Muscle of leg (tissue), 3 donors: ENCODE measurements at regions not wholly inside any gene's neighbourhood (a gene's known extent, or its start where the extent isn't known, plus 50 kb on each side); places are given as distances from the start of the nearest gene placed in this dataset.

ENCODE experiments used
- DNase-seq: peaks from one replicate; pipeline ENCODE4 v3.0.0; 2013
- H3K27ac ChIP-seq: one replicate; pipeline ENCODE4 v1.5.1; 2013; ENCODE audit warnings: mild to moderate bottlenecking, low read length, control low read depth
- H3K27me3 ChIP-seq: one replicate; pipeline ENCODE4 v1.6.1; 2013; ENCODE audit warnings: low read length; ENCODE audit not compliant: control insufficient read depth, insufficient read depth
- H3K36me3 ChIP-seq: one replicate; pipeline ENCODE4 v1.6.1; 2013; ENCODE audit warnings: low read length; ENCODE audit not compliant: control insufficient read depth, insufficient read depth
- H3K4me1 ChIP-seq: one replicate; pipeline ENCODE4 v1.6.1; 2013; ENCODE audit warnings: low read length; ENCODE audit not compliant: control insufficient read depth, insufficient read depth
- H3K4me3 ChIP-seq: one replicate; pipeline ENCODE4 v1.5.1; 2013; ENCODE audit warnings: low read length, control low read depth
- H3K9me3 ChIP-seq: replicated peaks from 2 replicates; pipeline ENCODE4 v1.6.1; 2013; ENCODE audit warnings: low read depth, low read length; ENCODE audit not compliant: control insufficient read depth
- WGBS: methylation state at CpG from one replicate; pipeline ENCODE4 v1.1.5; 2013; ENCODE audit warnings: missing lambda C conversion rate; ENCODE audit not compliant: insufficient coverage; 5-methylcytosine and 5-hydroxymethylcytosine counted together

GRCh38 chr3:35498506-35499210, 140.7 kb upstream of the ARPP21 start:
- H3K9me3 ChIP-seq, result no peaks in the 10 kb centered on the region
- no peak for DNase-seq
- H3K4me3 ChIP-seq, result no peak overlapping the region
- WGBS, result 65% methylated on average over 2 of the region's 4 CpGs
- no peak overlapping the region for H3K27ac ChIP-seq
- H3K27me3 ChIP-seq, result no peaks in the 10 kb centered on the region
- H3K36me3 ChIP-seq, result no peaks in the 10 kb centered on the region
- H3K4me1 ChIP-seq, result peaks cover 11% of the 10 kb centered on the region

- Histone ChIP-seq H3K36me3 (no peaks in the 10 kb centered on the region), H3K4me1 (peaks cover 16% of the 10 kb centered on the region), H3K9me3 (no peaks in the 10 kb centered on the region), H3K4me3 (no peak overlapping the region), H3K27me3 (no peaks in the 10 kb centered on the region), H3K27ac (peak overlapping the region; percentile 26)
- 54% methylated on average over 2 of the region's 3 CpGs for WGBS
- peak; percentile 74 for DNase-seq
Measured at GRCh38 chr3:35500641-35501350, 138.5 kb upstream of the ARPP21 start.

DNA sequence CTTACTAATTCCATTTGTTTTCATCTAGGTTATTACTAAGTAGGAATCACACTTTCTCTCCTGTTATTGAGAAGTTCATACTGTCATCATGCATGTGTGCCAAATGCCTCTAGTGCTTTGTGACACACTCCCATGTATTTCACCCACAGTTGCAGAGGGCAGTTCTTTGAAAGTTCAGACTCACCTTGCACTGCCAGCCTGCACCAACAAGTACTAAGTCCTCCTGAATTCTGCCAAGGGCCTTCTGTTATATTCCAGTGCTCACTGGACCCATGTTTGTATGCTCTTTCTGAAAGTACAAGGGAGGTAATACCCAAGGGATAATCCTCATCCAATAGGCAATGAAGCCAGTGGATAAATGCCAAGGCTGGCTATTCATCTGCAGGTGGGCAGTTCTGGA, 136.6 kb upstream of the ARPP21 start:
- Histone ChIP-seq H3K9me3 (no peaks in the 10 kb centered on the region), H3K36me3 (no peaks in the 10 kb centered on the region), H3K4me3 (no peak overlapping the region), H3K4me1 (peaks cover 16% of the 10 kb centered on the region), H3K27ac (no peak overlapping the region), H3K27me3 (no peaks in the 10 kb centered on the region)
- DNase-seq, result no peak

- DNase-seq, result peak; percentile 86
- Histone ChIP-seq H3K4me1 (peaks cover 16% of the 10 kb centered on the region), H3K4me3 (no peak overlapping the region), H3K27ac (peak overlapping the region; percentile 77), H3K36me3 (no peaks in the 10 kb centered on the region), H3K27me3 (no peaks in the 10 kb centered on the region), H3K9me3 (no peaks in the 10 kb centered on the region)
- WGBS, result 24% methylated on average over 6 of the region's 7 CpGs
Measured at GRCh38 chr3:35505181-35505580, 134.1 kb upstream of the ARPP21 start.

GRCh38 chr3:35505772-35506171, 133.6 kb upstream of the ARPP21 start:
- Histone ChIP-seq H3K36me3 (no peaks in the 10 kb centered on the region), H3K9me3 (no peaks in the 10 kb centered on the region), H3K4me1 (peaks cover 16% of the 10 kb centered on the region), H3K27me3 (no peaks in the 10 kb centered on the region), H3K4me3 (no peak overlapping the region), H3K27ac (peak overlapping the region; percentile 77)
- 100% methylated on average over 1 of the region's 3 CpGs for WGBS
- no peak for DNase-seq

DNA sequence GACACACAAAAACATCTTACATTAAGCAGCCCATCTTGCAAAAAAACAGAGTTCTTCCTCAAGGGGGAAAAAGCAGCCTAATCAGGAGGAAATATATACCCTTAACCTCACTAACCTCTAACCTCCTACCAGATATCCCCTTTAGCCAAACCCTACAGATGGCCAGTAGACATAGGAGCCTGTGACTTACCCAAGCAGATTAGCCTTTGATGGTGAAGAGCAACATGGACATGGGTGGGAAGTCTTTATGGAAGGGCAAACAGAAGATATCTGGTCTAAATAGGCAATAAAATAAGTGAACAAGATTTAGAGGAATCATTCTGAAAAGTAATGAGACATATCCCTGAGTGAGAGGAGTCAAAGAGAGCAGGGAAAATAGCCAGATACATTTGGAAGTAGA, 119.4 kb upstream of the ARPP21 start:
- Histone ChIP-seq H3K36me3 (no peaks in the 10 kb centered on the region), H3K27me3 (no peaks in the 10 kb centered on the region), H3K4me1 (no peaks in the 10 kb centered on the region), H3K27ac (no peak overlapping the region), H3K4me3 (no peak overlapping the region), H3K9me3 (no peaks in the 10 kb centered on the region)
- no peak for DNase-seq

- 83% methylated on average over 1 of the region's 3 CpGs for WGBS
- Histone ChIP-seq H3K27me3 (no peaks in the 10 kb centered on the region), H3K4me1 (no peaks in the 10 kb centered on the region), H3K4me3 (no peak overlapping the region), H3K27ac (no peak overlapping the region), H3K36me3 (no peaks in the 10 kb centered on the region), H3K9me3 (no peaks in the 10 kb centered on the region)
- DNase-seq, result no peak
Measured at GRCh38 chr3:35521196-35521595, 118.1 kb upstream of the ARPP21 start.

DNA sequence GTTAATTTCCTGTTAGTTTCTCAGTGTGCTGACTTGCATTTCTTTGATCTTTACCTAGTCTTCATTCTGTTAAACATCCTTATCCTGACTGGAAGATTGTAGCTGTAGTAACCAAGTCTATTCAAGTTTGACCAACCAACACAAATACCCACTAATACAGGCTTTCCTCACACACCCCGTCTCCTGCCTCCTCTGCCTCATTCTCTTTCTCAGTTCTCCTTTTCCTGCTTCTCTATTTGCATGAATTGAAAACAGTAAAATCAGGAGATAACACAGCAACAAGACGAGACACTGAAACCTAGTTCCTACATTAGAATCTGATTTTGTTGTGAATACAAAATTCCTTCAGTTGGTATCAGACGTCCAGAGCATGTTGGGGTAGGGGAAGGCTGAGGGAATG, 116.9 kb upstream of the ARPP21 start:
- H3K36me3 ChIP-seq, result no peaks in the 10 kb centered on the region
- no peaks in the 10 kb centered on the region for H3K9me3 ChIP-seq
- H3K27ac ChIP-seq, result no peak overlapping the region
- DNase-seq, result no peak
- no peak overlapping the region for H3K4me3 ChIP-seq
- H3K27me3 ChIP-seq, result no peaks in the 10 kb centered on the region
- no peaks in the 10 kb centered on the region for H3K4me1 ChIP-seq
- no CpG with 5 or more reads among the region's 3 CpGs for WGBS

GRCh38 chr3:35523074-35523473, 116.3 kb upstream of the ARPP21 start:
- Histone ChIP-seq H3K27ac (no peak overlapping the region), H3K4me1 (no peaks in the 10 kb centered on the region), H3K4me3 (no peak overlapping the region), H3K9me3 (no peaks in the 10 kb centered on the region), H3K27me3 (no peaks in the 10 kb centered on the region), H3K36me3 (no peaks in the 10 kb centered on the region)
- 85% methylated on average over 3 of the region's 4 CpGs for whole genome bisulfite sequencing
- no peak for DNase-seq

DNA sequence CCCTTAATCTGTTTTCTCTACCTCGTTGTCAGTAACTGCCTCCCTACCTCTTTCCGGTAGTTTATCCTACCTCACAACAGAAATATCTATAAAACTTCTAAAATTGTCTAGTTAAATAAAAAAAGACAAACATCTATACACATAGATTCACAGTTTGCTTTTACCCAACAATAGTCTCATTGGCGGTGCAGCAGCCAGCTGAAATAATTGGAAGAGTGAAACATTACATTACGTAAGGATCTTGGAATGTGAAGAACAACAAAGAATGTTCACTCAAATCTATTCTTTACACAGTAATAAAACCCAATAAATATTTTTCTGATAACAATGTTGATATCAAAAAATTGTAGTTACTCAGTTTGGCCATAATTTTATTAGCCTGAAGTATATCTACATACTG, 115.5 kb upstream of the ARPP21 start:
- Histone ChIP-seq H3K27ac (no peak overlapping the region), H3K4me1 (no peaks in the 10 kb centered on the region), H3K36me3 (no peaks in the 10 kb centered on the region), H3K27me3 (no peaks in the 10 kb centered on the region), H3K9me3 (no peaks in the 10 kb centered on the region), H3K4me3 (no peak overlapping the region)
- peak; percentile 28 for DNase-seq
- no CpG with 5 or more reads among the region's 4 CpGs for WGBS
